Choroid plexus epithelial cell (primary cell): ENCODE measurements at regions not wholly inside any gene's neighbourhood (a gene's known extent, or its start where the extent isn't known, plus 50 kb on each side); places are given as distances from the start of the nearest gene placed in this dataset.

Experiments
- DNase-seq: peaks from one replicate; pipeline ENCODE4 v3.0.0-alpha.2; 2010; ENCODE audit warnings: low read depth
- H3K4me3 ChIP-seq: 2 replicates; pipeline ENCODE4 v1.5.1; 2011; ENCODE audit warnings: low read depth, mild to moderate bottlenecking, control low read depth, low read length, moderate library complexity
- TF ChIP-seq, protein P1 (sequence below): conservative IDR thresholded peaks from 2 replicates; pipeline ENCODE4 v1.5.1; 2011; ENCODE audit warnings: low read depth, mild to moderate bottlenecking, control low read depth, inconsistent platforms, low read length, moderate library complexity

DNA sequence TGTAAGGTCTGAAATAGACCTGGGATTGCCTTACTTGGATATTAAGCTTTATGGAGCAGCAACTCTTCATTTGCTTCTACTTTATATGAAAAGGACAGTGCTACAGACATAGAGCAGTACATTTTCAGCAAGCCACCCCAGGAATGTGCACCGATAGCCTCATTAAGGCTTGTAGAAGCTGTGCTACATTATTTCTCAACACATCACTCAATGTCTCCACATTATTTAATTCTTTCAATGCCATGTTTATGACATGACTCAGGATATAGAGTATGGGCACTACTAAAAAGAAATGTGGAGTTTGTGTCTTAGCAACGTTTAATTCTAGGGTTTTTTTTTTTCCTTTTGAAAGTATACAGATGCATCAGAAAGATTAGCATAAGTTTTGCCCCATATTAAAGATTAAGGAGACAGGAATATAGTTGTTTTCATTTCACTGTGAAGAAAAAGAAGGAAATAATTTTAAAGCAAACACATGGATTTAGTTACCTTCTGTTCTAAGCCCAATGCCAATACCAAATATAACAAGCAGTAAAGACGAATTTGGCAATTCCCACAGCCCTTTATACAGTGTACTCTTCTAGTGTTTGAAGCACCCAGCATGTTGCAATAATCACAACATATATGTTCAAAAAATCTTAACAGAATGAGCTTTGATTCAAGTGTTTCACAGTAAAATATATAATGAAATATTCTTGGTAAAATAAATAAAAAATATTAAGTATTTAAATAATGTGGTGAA lies 2140.1 kb upstream of the AGA start:
- H3K4me3 ChIP-seq = no peak overlapping the region
- DNase-seq = no peak
- TF ChIP-seq, protein P1, sequence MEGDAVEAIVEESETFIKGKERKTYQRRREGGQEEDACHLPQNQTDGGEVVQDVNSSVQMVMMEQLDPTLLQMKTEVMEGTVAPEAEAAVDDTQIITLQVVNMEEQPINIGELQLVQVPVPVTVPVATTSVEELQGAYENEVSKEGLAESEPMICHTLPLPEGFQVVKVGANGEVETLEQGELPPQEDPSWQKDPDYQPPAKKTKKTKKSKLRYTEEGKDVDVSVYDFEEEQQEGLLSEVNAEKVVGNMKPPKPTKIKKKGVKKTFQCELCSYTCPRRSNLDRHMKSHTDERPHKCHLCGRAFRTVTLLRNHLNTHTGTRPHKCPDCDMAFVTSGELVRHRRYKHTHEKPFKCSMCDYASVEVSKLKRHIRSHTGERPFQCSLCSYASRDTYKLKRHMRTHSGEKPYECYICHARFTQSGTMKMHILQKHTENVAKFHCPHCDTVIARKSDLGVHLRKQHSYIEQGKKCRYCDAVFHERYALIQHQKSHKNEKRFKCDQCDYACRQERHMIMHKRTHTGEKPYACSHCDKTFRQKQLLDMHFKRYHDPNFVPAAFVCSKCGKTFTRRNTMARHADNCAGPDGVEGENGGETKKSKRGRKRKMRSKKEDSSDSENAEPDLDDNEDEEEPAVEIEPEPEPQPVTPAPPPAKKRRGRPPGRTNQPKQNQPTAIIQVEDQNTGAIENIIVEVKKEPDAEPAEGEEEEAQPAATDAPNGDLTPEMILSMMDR = no peak

DNA sequence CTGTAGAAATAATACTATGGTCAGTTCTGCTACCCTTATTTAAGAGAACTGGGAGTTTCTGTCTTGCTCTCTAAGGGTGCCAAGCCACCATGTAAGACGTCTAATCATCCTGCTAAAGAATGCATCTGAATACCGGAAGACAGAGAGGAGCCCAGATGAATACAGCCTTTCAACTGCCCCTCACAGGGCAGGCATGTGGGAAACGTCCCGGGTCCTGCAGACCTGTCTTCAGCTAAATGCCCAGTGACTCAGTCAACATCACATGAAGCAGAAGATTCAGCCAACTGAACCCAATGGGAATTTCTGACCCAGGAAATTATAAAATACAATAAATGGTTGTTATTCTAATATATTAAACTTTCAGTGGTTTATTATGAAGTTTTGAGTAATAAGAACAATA lies 2141.0 kb upstream of the AGA start:
- no peak overlapping the region for H3K4me3 ChIP-seq
- TF ChIP-seq, protein P1 = no peak
- no peak for DNase-seq

DNA sequence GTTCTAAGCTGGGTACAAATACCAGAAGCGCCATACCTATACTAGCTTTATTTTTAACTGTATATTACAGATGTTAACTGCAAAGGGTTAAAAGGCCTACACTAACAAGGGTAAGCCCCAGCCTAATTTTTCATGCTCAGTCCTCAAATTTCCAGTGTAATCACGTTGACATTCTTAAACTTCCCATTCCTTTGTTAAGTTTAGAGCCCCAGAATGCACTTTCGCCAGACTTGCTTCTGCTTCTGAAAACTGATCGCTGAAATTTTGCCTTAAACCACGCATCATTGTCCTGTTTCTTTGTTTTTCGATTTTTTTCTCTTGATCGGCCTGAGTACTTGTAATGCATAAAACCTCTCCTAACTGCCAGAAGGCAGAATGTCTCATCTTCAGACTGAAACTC lies 2141.9 kb upstream of the AGA start:
- TF ChIP-seq, protein P1 = no peak
- DNase-seq = no peak
- H3K4me3 ChIP-seq = no peak overlapping the region

DNA sequence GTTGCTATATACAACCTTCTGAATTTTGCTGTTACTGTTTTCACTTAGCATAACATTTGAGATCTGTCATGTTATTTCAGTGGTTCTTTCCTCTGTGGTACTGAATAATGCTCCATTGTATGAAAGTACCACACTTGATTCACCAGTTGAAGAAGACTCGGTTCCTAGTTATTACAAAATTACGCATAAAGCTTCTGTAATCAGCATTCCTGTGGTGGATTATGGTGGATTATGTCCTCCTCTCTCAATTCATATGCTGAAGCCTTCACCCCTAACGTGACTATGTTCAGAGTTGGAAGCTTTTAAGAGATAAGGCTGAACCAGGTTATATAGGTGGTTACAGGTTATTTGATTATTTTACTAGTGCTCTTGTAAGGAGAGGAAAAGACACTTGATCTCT lies 2143.5 kb upstream of the AGA start:
- no peak overlapping the region for H3K4me3 ChIP-seq
- TF ChIP-seq, protein P1 = no peak
- DNase-seq = peak; percentile 2

DNA sequence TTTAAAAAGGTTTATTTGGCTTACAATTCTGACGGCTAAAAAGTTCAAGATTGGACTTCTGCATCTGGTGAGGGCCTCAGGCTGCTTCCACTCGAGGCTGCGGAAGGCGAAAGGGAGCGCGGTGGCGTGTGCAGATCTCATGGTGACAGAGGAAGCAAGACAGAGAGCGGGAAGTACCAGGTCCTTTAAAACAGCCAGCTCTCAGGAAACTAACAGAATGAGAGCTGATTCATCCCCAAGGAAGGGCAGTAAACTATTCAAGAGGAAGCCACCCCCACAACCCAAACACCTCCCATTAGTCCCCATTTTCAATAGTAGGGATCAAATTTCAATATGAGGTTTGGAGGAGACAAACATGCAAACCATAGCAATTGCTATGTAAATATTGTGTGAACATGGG lies 2144.2 kb upstream of the AGA start:
- no peak for DNase-seq
- TF ChIP-seq, protein P1 = no peak

DNA sequence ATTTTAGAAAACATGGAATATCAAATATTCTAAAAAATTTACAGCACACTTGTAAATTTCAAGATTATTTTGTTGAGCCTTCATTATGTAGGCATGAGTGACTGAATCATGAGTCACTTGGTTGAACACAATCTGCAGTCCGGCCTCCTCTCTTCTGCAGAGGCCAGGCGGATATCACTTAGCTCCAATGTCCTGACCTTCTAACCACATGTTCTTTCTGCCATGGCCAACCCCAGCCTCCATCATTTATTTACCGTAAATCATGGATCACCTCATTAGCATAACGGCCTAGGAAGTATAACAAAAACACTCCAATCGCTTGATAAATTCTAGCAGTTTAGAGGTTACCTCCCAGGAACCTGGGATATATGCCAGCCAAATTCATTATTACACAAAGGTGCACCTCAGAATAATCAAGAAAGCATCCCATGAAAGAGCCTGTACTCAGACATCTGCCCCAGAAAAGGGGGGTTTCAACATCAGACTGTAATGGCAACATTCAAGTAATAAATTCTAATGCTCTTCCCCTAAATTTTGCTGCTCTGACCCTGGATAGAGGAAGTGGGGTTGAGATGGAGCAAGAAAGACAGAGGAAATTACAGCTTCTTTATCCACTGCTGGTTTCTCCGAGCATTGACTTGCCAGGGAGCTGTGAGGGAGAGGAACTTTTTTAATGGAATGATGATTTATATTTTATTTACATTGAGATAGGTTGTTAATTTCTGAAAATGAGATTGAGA lies 2153.6 kb upstream of the AGA start:
- no peak overlapping the region for H3K4me3 ChIP-seq
- DNase-seq = peak; percentile 11
- TF ChIP-seq, protein P1 = no peak

More for the DNA sequence above, 2144.2 kb upstream of the AGA start:
- H3K4me3 ChIP-seq = no peak overlapping the region
